Activated naive CD4-positive, alpha-beta T cell treated with anti-CD3 and anti-CD28 coated beads, Interleukin-2, amount 50 U/mL, for 72 hours (primary cell): ENCODE measurements at regions not wholly inside any gene's neighbourhood (a gene's known extent, or its start where the extent isn't known, plus 50 kb on each side); places are given as distances from the start of the nearest gene placed in this dataset.

Experiments
- ATAC-seq, 2 donors: fragments of 150-1000 bp; cut with Tn5 transposase; 2 replicates each; pipeline ENCODE4 v1.10.0; 2021; ENCODE audit warnings: mild to moderate bottlenecking in 2 of 2, moderate library complexity in 2 of 2
- DNase-seq, 2 donors: peaks; one replicate each; pipeline ENCODE4 v3.0.0; 2021 to 2022; ENCODE audit warnings: low spot score in 2 of 2
- H3K27ac Mint-ChIP-seq, 2 donors: one replicate each; pipeline ENCODE4 v1.8.0; 2022; ENCODE audit warnings: mild to moderate bottlenecking in 2 of 2, mixed read lengths in 2 of 2
- H3K36me3 Mint-ChIP-seq, 2 donors: one replicate each; pipeline ENCODE4 v1.8.0; 2022; ENCODE audit warnings: mixed read lengths in 2 of 2
- H3K9me3 Mint-ChIP-seq, 2 donors: one replicate each; pipeline ENCODE4 v1.8.0; 2022; ENCODE audit warnings: mixed read lengths in 2 of 2

GRCh38 chr12:40580346-40580745, 111.9 kb upstream of the CNTN1 start:
- Mint-ChIP-seq H3K9me3 (peaks cover 21 to 29% of the 10 kb centered on the region in 2 donors), H3K36me3 (peaks cover 0 to 5% of the 10 kb centered on the region in 2 donors), H3K27ac (no peak overlapping the region)
- DNase-seq (no peak), ATAC-seq (no peak)

- ATAC-seq, result no peak
- H3K36me3 Mint-ChIP-seq, result peaks cover 0 to 5% of the 10 kb centered on the region in 2 donors
- no peak overlapping the region for H3K27ac Mint-ChIP-seq
- H3K9me3 Mint-ChIP-seq, result peaks cover 21 to 30% of the 10 kb centered on the region in 2 donors
- DNase-seq, result no peak
Observed at GRCh38 chr12:40581889-40582288, 110.3 kb upstream of the CNTN1 start.

GRCh38 chr12:40583743-40584142, 108.5 kb upstream of the CNTN1 start:
- DNase-seq (no peak), ATAC-seq (no peak)
- H3K9me3 Mint-ChIP-seq, result peaks cover 17 to 27% of the 10 kb centered on the region in 2 donors
- H3K36me3 Mint-ChIP-seq, result peaks cover 0 to 5% of the 10 kb centered on the region in 2 donors
- H3K27ac Mint-ChIP-seq, result no peak overlapping the region

GRCh38 chr12:40584763-40585162, 107.5 kb upstream of the CNTN1 start:
- H3K36me3 Mint-ChIP-seq, result peaks cover 4 to 5% of the 10 kb centered on the region in 2 donors
- no peak for ATAC-seq

DNA sequence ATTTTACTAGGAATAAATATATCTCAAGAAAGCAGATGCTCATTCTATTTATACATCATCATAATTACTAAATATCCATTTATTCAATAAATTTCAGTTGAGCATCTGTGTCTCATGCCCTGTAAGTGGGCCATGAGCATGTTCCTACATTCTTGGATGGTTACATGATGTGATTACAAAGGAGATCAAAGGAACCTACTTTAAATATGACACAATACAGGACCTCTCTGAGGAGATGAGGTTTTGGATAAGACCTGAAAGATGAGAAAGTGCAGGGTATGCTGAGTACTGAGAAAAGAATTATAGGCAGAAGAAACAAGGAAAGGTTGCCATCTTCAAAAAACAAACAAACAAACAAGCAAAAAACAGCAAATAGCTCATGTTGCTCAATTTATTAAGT, 105.4 kb upstream of the CNTN1 start:
- DNase-seq (no peak), ATAC-seq (no peak)
- peaks cover 4 to 5% of the 10 kb centered on the region in 2 donors for H3K36me3 Mint-ChIP-seq
- H3K9me3 Mint-ChIP-seq, result peaks cover 11 to 21% of the 10 kb centered on the region in 2 donors
- no peak overlapping the region for H3K27ac Mint-ChIP-seq

More at GRCh38 chr12:40584763-40585162, 107.5 kb upstream of the CNTN1 start:
- H3K27ac Mint-ChIP-seq, result no peak overlapping the region
- H3K9me3 Mint-ChIP-seq, result peaks cover 22 to 32% of the 10 kb centered on the region in 2 donors
- no peak for DNase-seq

DNA sequence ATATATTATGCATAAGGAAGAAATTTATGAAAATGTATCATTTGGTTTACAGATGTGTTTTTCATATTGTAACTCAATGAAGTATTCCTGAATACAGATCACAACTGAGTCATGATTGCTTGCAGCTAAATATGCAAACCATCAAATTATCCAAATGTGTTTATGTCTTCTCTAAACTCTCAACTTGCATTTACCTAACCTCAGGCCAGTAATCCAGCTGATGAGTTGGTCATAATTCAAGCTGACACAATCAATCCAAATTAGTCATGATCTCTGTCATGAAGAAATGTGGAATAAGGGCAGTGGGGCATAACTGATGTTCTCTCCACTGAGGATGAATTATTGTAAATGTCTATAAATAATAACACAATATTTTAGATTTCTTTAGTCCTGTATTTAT, 104.8 kb upstream of the CNTN1 start:
- H3K36me3 Mint-ChIP-seq, result peaks cover 1 to 4% of the 10 kb centered on the region in 2 donors
- no peak overlapping the region for H3K27ac Mint-ChIP-seq
- peaks cover 12 to 21% of the 10 kb centered on the region in 2 donors for H3K9me3 Mint-ChIP-seq
- DNase-seq, result no peak
- ATAC-seq, result no peak

GRCh38 chr12:40587970-40588369, 104.3 kb upstream of the CNTN1 start:
- peaks cover 0 to 4% of the 10 kb centered on the region in 2 donors for H3K36me3 Mint-ChIP-seq
- ATAC-seq (no peak), DNase-seq (no peak)
- no peak overlapping the region for H3K27ac Mint-ChIP-seq
- H3K9me3 Mint-ChIP-seq, result peaks cover 10 to 16% of the 10 kb centered on the region in 2 donors

- ATAC-seq (no peak), DNase-seq (no peak)
- H3K27ac Mint-ChIP-seq, result no peak overlapping the region
- H3K36me3 Mint-ChIP-seq, result no peaks in the 10 kb centered on the region
- H3K9me3 Mint-ChIP-seq, result peaks cover 14 to 22% of the 10 kb centered on the region in 2 donors
Observed at GRCh38 chr12:40597133-40597532, 95.1 kb upstream of the CNTN1 start.

DNA sequence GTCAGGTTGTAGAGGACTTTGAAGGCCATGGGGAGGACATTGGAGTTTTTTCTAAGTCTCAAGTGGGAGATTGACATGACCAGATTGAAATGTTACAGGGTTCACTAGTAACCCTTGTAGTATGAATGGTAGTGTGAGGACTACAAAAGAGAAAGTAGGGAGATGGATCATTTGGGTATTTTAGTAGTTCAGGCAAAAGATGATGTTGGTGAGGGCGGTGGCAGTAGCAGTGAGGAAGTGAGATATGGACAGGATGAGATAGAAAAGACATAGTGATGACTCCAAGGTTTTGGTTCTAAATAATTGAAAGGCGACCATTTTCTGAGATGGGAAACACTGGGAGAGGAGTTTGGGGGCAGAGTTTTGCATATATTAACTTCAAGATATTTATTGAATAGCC, 94.2 kb upstream of the CNTN1 start:
- H3K36me3 Mint-ChIP-seq, result no peaks in the 10 kb centered on the region
- ATAC-seq (no peak), DNase-seq (no peak)
- no peak overlapping the region for H3K27ac Mint-ChIP-seq
- peaks cover 10 to 18% of the 10 kb centered on the region in 2 donors for H3K9me3 Mint-ChIP-seq

- peaks cover 8 to 14% of the 10 kb centered on the region in 2 donors for H3K9me3 Mint-ChIP-seq
- no peaks in the 10 kb centered on the region for H3K36me3 Mint-ChIP-seq
- no peak for ATAC-seq
- no peak for DNase-seq
- no peak overlapping the region for H3K27ac Mint-ChIP-seq
Observed at GRCh38 chr12:40602562-40602961, 89.7 kb upstream of the CNTN1 start.

DNA sequence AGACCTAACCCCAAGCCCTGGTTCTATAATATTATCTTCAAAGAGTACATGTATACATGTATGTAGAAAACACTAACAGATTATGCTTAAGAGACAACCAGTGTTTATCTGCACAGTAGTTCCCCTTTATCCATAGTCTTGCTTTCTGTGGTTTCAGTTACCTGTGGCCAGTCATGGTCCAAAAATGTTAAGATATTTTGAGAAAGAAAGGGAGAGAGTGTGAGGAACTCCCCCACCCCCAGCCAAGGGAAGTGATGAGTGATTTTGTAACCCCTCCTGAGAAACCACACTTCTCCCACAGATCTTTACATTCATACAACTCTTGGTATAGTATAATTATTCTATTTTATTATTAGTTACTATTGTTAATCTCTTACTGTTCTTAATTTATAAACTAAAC, 77.3 kb upstream of the CNTN1 start:
- no peaks in the 10 kb centered on the region for H3K36me3 Mint-ChIP-seq
- no peak overlapping the region for H3K27ac Mint-ChIP-seq
- H3K9me3 Mint-ChIP-seq, result peaks cover 5 to 12% of the 10 kb centered on the region in 2 donors
- ATAC-seq (peak in 1 of 2 donors; percentile 64), DNase-seq (no peak)

- Mint-ChIP-seq H3K27ac (no peak overlapping the region), H3K9me3 (peaks cover 5 to 10% of the 10 kb centered on the region in 2 donors), H3K36me3 (no peaks in the 10 kb centered on the region)
- DNase-seq, result no peak
- ATAC-seq, result no peak
Observed at GRCh38 chr12:40615590-40615989, 76.6 kb upstream of the CNTN1 start.

DNA sequence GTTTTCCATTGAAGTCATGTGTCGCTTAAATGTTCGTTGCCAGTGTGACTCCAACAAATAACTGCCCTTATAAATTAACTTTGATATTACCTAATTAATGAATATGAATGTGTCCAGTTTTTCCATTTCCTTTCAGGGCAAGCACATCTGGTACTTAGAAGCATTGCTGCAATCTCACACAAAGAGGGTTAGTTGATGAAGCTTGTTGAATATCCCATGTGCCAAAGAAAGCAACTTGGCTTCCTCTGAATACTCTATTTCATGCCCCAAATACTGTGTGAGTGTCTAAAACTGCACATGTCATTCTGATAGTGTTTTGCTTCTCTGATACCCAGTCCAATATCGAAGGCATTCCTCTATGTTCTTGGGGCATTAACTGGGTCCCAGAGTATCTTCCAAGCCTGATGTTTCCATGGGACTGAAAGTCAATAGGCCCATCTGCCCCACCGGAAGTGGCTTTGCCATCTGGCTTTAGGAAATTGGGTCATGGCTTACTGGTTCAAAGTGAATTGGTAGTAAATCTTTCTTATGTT, 75.8 kb upstream of the CNTN1 start:
- Mint-ChIP-seq H3K36me3 (no peaks in the 10 kb centered on the region), H3K27ac (no peak overlapping the region), H3K9me3 (peaks cover 1 to 5% of the 10 kb centered on the region in 2 donors)
- DNase-seq, result no peak
- ATAC-seq, result no peak

DNA sequence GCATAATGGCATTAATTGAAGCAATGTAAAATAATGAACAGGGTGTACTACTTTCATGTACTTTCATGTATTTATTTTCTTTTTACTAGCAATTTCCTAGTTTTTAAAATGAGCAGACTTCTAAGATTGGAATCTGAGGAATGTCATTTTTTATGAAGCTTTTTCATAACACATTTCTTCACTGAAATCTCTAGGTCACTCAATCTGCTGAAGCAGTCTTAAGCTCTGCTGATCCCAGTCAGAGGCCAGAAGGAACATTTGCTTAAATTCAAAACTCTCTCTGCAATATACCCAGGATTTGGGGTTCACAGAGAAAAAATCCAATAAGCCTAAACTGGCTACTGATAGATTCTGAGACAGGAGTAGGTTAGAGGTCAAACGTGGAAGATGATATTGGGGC, 73.6 kb upstream of the CNTN1 start:
- no peak for ATAC-seq
- H3K36me3 Mint-ChIP-seq, result no peaks in the 10 kb centered on the region
- DNase-seq, result no peak

GRCh38 chr12:40620564-40621019, 71.6 kb upstream of the CNTN1 start:
- H3K27ac Mint-ChIP-seq, result no peak overlapping the region
- no peak for DNase-seq
- peaks cover 0 to 6% of the 10 kb centered on the region in 2 donors for H3K9me3 Mint-ChIP-seq
- no peaks in the 10 kb centered on the region for H3K36me3 Mint-ChIP-seq
- no peak for ATAC-seq

More for the DNA sequence above, 73.6 kb upstream of the CNTN1 start:
- no peak overlapping the region for H3K27ac Mint-ChIP-seq
- peaks cover 0 to 4% of the 10 kb centered on the region in 2 donors for H3K9me3 Mint-ChIP-seq

GRCh38 chr12:40622246-40622838, 69.9 kb upstream of the CNTN1 start:
- ATAC-seq, result no peak
- H3K36me3 Mint-ChIP-seq, result no peaks in the 10 kb centered on the region
- DNase-seq, result peak in 1 of 2 donors; percentile 22
- peaks cover 0 to 6% of the 10 kb centered on the region in 2 donors for H3K9me3 Mint-ChIP-seq
- no peak overlapping the region for H3K27ac Mint-ChIP-seq

- DNase-seq (no peak), ATAC-seq (no peak)
- Mint-ChIP-seq H3K9me3 (peaks cover 0 to 3% of the 10 kb centered on the region in 2 donors), H3K27ac (no peak overlapping the region), H3K36me3 (no peaks in the 10 kb centered on the region)
Observed at GRCh38 chr12:40632171-40632570, 60.1 kb upstream of the CNTN1 start.

GRCh38 chr12:40632933-40633332, 59.3 kb upstream of the CNTN1 start:
- Mint-ChIP-seq H3K36me3 (no peaks in the 10 kb centered on the region), H3K27ac (no peak overlapping the region), H3K9me3 (peaks cover 0 to 5% of the 10 kb centered on the region in 2 donors)
- ATAC-seq (no peak), DNase-seq (no peak)
